ENCODE measurements at regions not wholly inside any gene's neighbourhood (a gene's known extent, or its start where the extent isn't known, plus 50 kb on each side); places are given as distances from the start of the nearest gene placed in this dataset.
A peak's percentile ranks its signal among the peaks of the same experiment; 100 is the strongest.
"Not testable (repeated sequence)": the region's sequence is repeated elsewhere in the genome, so short reads cannot be mapped to it uniquely, and the experiment has no call there.

GRCh38 chr14:34175574-34175973 lies 224.7 kb upstream of the EGLN3 start:
- peak; percentile 22 for DNase-seq (ENCODE audit: low spot score)

- DNase-seq (ENCODE audit: low spot score): no peak
Observed at GRCh38 chr14:34174973-34175372, 224.1 kb upstream of the EGLN3 start.

- no peak for DNase-seq (ENCODE audit: low spot score)
Observed at GRCh38 chr14:34173916-34174315, 223.0 kb upstream of the EGLN3 start.

GRCh38 chr14:34172550-34173368 lies 221.9 kb upstream of the EGLN3 start:
- DNase-seq (ENCODE audit: low spot score): no peak

- no peak for DNase-seq (ENCODE audit: low spot score)
Observed at GRCh38 chr14:34172173-34172451, 221.2 kb upstream of the EGLN3 start.

GRCh38 chr14:34171431-34172172 lies 220.7 kb upstream of the EGLN3 start:
- no peak for DNase-seq (ENCODE audit: low spot score)

GRCh38 chr14:34170882-34171281 lies 220.0 kb upstream of the EGLN3 start:
- DNase-seq (ENCODE audit: low spot score): no peak

- DNase-seq (ENCODE audit: low spot score): no peak
Observed at GRCh38 chr14:34169561-34169960, 218.7 kb upstream of the EGLN3 start.

- no peak for DNase-seq (ENCODE audit: low spot score)
Observed at GRCh38 chr14:34168656-34169055, 217.8 kb upstream of the EGLN3 start.

- no peak for DNase-seq (ENCODE audit: low spot score)
Observed at GRCh38 chr14:34165847-34166350, 215.0 kb upstream of the EGLN3 start.

GRCh38 chr14:34164162-34164864 lies 213.4 kb upstream of the EGLN3 start:
- no peak for DNase-seq (ENCODE audit: low spot score)

GRCh38 chr14:34161351-34162082 lies 210.6 kb upstream of the EGLN3 start:
- DNase-seq (ENCODE audit: low spot score): no peak

- no peak for DNase-seq (ENCODE audit: low spot score)
Observed at GRCh38 chr14:34160619-34161018, 209.7 kb upstream of the EGLN3 start.

- no peak for DNase-seq (ENCODE audit: low spot score)
Observed at GRCh38 chr14:34157651-34158050, 206.8 kb upstream of the EGLN3 start.

GRCh38 chr14:34147461-34147860 lies 196.6 kb upstream of the EGLN3 start:
- DNase-seq (ENCODE audit: low spot score): no peak

- not testable (repeated sequence) for DNase-seq (ENCODE audit: low spot score)
Observed at GRCh38 chr14:34140127-34140526, 189.3 kb upstream of the EGLN3 start.

GRCh38 chr14:34139160-34140121 lies 188.6 kb upstream of the EGLN3 start:
- DNase-seq (ENCODE audit: low spot score): not testable (repeated sequence)

GRCh38 chr14:34138175-34138574 lies 187.3 kb upstream of the EGLN3 start:
- DNase-seq (ENCODE audit: low spot score): no peak

GRCh38 chr14:34137001-34137745 lies 186.3 kb upstream of the EGLN3 start:
- peak; percentile 22 for DNase-seq (ENCODE audit: low spot score)

GRCh38 chr14:34135492-34135891 lies 184.6 kb upstream of the EGLN3 start:
- DNase-seq (ENCODE audit: low spot score): no peak

Measured in Ammon's horn (tissue), 1 donor.